ENCODE measurements at regions not wholly inside any gene's neighbourhood (a gene's known extent, or its start where the extent isn't known, plus 50 kb on each side); places are given as distances from the start of the nearest gene placed in this dataset.

DNA sequence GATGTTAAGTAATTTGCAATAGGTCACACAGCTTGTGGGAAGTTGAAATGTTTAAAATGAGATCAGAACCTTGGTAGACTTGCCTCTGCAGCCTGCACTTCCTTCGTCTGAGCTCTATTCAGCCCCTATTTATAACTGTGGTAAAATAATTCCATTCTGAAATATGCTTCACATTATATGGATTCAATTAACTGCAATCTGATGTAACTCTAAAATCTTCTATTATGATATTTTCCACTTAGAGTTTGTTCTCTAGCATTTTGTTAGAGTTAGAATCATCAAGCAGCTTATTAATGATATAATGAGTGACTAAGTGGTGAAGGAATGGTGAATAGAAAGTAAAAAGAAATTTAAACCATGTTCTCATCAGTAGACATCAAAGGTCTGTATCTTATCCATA, 139.6 kb upstream of the ARHGAP28 start:
- Mint-ChIP-seq H3K27ac (no peak overlapping the region), H3K27me3 (ENCODE audit: low read depth) (no peaks in the 10 kb centered on the region), H3K9me3 (peaks cover 4% of the 10 kb centered on the region), H3K4me3 (no peak overlapping the region), H3K4me1 (peaks cover 26% of the 10 kb centered on the region), H3K36me3 (no peaks in the 10 kb centered on the region)
- no peak for DNase-seq (ENCODE audit: low spot score)
- POLR2A ChIA-PET: no interaction called here
- no peak for ATAC-seq
- TF ChIP-seq, protein P1, sequence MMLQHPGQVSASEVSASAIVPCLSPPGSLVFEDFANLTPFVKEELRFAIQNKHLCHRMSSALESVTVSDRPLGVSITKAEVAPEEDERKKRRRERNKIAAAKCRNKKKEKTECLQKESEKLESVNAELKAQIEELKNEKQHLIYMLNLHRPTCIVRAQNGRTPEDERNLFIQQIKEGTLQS (CRISPR knock-in tag; conservative IDR thresholded peaks at IDR 0.05): no peak
- TF ChIP-seq, protein P2, sequence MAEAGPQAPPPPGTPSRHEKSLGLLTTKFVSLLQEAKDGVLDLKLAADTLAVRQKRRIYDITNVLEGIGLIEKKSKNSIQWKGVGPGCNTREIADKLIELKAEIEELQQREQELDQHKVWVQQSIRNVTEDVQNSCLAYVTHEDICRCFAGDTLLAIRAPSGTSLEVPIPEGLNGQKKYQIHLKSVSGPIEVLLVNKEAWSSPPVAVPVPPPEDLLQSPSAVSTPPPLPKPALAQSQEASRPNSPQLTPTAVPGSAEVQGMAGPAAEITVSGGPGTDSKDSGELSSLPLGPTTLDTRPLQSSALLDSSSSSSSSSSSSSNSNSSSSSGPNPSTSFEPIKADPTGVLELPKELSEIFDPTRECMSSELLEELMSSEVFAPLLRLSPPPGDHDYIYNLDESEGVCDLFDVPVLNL (CRISPR knock-in tag; IDR thresholded peaks at IDR 0.05; ENCODE audit: borderline replicate concordance, low read depth): no peak
- no peak for TF ChIP-seq ATF1 (CRISPR knock-in tag; IDR thresholded peaks at IDR 0.05)
- CTCF ChIA-PET: no interaction called here

DNA sequence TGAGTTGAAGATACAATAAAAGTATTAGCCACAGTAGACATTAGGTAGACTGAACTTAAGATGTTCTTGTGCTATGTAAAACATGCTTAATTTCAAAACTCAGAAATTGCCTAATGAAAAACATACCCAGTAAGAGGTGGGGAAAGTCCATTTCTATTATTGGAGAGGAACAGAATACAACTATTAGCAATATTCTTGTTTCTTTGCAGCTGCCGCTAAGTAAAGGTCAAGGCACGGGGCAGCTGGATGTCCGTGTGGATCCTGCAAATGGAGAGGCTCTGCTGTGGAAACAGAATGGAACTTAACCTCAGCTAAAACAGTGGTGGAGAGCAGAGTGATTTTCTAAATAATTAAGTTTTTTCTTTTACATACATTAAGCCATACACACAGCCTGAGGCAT, 139.2 kb upstream of the ARHGAP28 start:
- H3K27ac Mint-ChIP-seq: no peak overlapping the region
- no peaks in the 10 kb centered on the region for H3K36me3 Mint-ChIP-seq
- ATAC-seq (no peak), DNase-seq (ENCODE audit: low spot score) (no peak)
- POLR2A ChIA-PET: no interaction called here
- no peak for TF ChIP-seq ZNF263 (CRISPR knock-in tag; IDR thresholded peaks at IDR 0.05; ENCODE audit: low read depth)
- no peak for TF ChIP-seq SOX15 (CRISPR knock-in tag; IDR thresholded peaks at IDR 0.05)
- no peak for TF ChIP-seq MXD4 (CRISPR knock-in tag; IDR thresholded peaks at IDR 0.05; ENCODE audit: borderline replicate concordance)
- TF ChIP-seq ZNF317 (CRISPR knock-in tag; IDR thresholded peaks at IDR 0.05; ENCODE audit: borderline replicate concordance, low read depth): no peak
- no peak for TF ChIP-seq GRHL2 (CRISPR knock-in tag; IDR thresholded peaks at IDR 0.05; ENCODE audit: insufficient replicate concordance, severe bottlenecking)
- TF ChIP-seq, protein P2 (CRISPR knock-in tag; IDR thresholded peaks at IDR 0.05; ENCODE audit: borderline replicate concordance, low read depth): no peak
- TF ChIP-seq, protein P3, sequence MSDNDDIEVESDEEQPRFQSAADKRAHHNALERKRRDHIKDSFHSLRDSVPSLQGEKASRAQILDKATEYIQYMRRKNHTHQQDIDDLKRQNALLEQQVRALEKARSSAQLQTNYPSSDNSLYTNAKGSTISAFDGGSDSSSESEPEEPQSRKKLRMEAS (CRISPR knock-in tag; IDR thresholded peaks at IDR 0.05): no peak
- TF ChIP-seq, protein P4, sequence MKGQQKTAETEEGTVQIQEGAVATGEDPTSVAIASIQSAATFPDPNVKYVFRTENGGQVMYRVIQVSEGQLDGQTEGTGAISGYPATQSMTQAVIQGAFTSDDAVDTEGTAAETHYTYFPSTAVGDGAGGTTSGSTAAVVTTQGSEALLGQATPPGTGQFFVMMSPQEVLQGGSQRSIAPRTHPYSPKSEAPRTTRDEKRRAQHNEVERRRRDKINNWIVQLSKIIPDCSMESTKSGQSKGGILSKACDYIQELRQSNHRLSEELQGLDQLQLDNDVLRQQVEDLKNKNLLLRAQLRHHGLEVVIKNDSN (CRISPR knock-in tag; IDR thresholded peaks at IDR 0.05): no peak
- H3K9me3 Mint-ChIP-seq: peaks cover 4% of the 10 kb centered on the region
- H3K4me1 Mint-ChIP-seq: peaks cover 26% of the 10 kb centered on the region
- no peaks in the 10 kb centered on the region for H3K27me3 Mint-ChIP-seq (ENCODE audit: low read depth)
- no peak overlapping the region for H3K4me3 Mint-ChIP-seq
- CTCF ChIA-PET: no interaction called here

DNA sequence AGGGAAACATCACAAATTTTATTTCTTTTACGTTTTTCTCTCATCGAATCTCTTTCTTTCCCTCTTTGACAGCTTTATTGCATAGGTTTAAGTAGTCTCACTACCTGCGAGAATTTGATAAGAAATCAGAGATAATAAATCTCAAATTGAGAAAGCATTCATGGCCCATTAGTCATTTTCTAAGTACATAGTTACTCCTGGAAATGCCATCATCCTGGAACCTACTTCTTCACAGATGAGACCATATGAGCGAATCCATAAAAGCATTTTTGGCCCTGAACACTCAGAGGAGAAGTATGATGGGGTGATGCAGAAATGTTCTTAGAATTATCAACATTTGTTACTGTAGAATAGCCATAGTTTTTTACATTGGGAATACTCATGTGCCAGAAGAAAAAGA, 138.0 kb upstream of the ARHGAP28 start:
- no peak for TF ChIP-seq TEAD1 (CRISPR knock-in tag; IDR thresholded peaks at IDR 0.05)
- no peak for TF ChIP-seq FOXP1 (CRISPR knock-in tag; IDR thresholded peaks at IDR 0.05; ENCODE audit: borderline replicate concordance)
- no peak for TF ChIP-seq ZNF263 (CRISPR knock-in tag; IDR thresholded peaks at IDR 0.05; ENCODE audit: low read depth)
- TF ChIP-seq SOX15 (CRISPR knock-in tag; IDR thresholded peaks at IDR 0.05): no peak
- TF ChIP-seq, protein P5, sequence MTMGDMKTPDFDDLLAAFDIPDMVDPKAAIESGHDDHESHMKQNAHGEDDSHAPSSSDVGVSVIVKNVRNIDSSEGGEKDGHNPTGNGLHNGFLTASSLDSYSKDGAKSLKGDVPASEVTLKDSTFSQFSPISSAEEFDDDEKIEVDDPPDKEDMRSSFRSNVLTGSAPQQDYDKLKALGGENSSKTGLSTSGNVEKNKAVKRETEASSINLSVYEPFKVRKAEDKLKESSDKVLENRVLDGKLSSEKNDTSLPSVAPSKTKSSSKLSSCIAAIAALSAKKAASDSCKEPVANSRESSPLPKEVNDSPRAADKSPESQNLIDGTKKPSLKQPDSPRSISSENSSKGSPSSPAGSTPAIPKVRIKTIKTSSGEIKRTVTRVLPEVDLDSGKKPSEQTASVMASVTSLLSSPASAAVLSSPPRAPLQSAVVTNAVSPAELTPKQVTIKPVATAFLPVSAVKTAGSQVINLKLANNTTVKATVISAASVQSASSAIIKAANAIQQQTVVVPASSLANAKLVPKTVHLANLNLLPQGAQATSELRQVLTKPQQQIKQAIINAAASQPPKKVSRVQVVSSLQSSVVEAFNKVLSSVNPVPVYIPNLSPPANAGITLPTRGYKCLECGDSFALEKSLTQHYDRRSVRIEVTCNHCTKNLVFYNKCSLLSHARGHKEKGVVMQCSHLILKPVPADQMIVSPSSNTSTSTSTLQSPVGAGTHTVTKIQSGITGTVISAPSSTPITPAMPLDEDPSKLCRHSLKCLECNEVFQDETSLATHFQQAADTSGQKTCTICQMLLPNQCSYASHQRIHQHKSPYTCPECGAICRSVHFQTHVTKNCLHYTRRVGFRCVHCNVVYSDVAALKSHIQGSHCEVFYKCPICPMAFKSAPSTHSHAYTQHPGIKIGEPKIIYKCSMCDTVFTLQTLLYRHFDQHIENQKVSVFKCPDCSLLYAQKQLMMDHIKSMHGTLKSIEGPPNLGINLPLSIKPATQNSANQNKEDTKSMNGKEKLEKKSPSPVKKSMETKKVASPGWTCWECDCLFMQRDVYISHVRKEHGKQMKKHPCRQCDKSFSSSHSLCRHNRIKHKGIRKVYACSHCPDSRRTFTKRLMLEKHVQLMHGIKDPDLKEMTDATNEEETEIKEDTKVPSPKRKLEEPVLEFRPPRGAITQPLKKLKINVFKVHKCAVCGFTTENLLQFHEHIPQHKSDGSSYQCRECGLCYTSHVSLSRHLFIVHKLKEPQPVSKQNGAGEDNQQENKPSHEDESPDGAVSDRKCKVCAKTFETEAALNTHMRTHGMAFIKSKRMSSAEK (CRISPR knock-in tag; IDR thresholded peaks at IDR 0.05; ENCODE audit: borderline replicate concordance): no peak
- TF ChIP-seq CREB1 (CRISPR knock-in tag; IDR thresholded peaks at IDR 0.05): no peak
- TF ChIP-seq, protein P6, sequence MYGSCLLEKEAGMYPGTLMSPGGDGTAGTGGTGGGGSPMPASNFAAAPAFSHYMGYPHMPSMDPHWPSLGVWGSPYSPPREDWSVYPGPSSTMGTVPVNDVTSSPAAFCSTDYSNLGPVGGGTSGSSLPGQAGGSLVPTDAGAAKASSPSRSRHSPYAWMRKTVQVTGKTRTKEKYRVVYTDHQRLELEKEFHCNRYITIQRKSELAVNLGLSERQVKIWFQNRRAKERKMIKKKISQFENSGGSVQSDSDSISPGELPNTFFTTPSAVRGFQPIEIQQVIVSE (CRISPR knock-in tag; IDR thresholded peaks at IDR 0.05; ENCODE audit: borderline replicate concordance): no peak
- TF ChIP-seq SP1 (CRISPR knock-in tag; conservative IDR thresholded peaks at IDR 0.05): no peak
- TF ChIP-seq, protein P7, sequence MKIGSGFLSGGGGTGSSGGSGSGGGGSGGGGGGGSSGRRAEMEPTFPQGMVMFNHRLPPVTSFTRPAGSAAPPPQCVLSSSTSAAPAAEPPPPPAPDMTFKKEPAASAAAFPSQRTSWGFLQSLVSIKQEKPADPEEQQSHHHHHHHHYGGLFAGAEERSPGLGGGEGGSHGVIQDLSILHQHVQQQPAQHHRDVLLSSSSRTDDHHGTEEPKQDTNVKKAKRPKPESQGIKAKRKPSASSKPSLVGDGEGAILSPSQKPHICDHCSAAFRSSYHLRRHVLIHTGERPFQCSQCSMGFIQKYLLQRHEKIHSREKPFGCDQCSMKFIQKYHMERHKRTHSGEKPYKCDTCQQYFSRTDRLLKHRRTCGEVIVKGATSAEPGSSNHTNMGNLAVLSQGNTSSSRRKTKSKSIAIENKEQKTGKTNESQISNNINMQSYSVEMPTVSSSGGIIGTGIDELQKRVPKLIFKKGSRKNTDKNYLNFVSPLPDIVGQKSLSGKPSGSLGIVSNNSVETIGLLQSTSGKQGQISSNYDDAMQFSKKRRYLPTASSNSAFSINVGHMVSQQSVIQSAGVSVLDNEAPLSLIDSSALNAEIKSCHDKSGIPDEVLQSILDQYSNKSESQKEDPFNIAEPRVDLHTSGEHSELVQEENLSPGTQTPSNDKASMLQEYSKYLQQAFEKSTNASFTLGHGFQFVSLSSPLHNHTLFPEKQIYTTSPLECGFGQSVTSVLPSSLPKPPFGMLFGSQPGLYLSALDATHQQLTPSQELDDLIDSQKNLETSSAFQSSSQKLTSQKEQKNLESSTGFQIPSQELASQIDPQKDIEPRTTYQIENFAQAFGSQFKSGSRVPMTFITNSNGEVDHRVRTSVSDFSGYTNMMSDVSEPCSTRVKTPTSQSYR (CRISPR knock-in tag; IDR thresholded peaks at IDR 0.05): no peak
- TF ChIP-seq, protein P8, sequence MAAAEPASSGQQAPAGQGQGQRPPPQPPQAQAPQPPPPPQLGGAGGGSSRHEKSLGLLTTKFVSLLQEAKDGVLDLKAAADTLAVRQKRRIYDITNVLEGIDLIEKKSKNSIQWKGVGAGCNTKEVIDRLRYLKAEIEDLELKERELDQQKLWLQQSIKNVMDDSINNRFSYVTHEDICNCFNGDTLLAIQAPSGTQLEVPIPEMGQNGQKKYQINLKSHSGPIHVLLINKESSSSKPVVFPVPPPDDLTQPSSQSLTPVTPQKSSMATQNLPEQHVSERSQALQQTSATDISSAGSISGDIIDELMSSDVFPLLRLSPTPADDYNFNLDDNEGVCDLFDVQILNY (CRISPR knock-in tag; IDR thresholded peaks at IDR 0.05): no peak
- TF ChIP-seq NR1H2 (CRISPR knock-in tag; IDR thresholded peaks at IDR 0.05): no peak
- TF ChIP-seq MXD4 (CRISPR knock-in tag; IDR thresholded peaks at IDR 0.05; ENCODE audit: borderline replicate concordance): no peak
- ATAC-seq (no peak), DNase-seq (ENCODE audit: low spot score) (no peak)
- no peak overlapping the region for H3K4me3 Mint-ChIP-seq
- no peaks in the 10 kb centered on the region for H3K27me3 Mint-ChIP-seq (ENCODE audit: low read depth)
- H3K9me3 Mint-ChIP-seq: peaks cover 4% of the 10 kb centered on the region
- H3K27ac Mint-ChIP-seq: no peak overlapping the region
- CTCF ChIA-PET: no interaction called here
- no peaks in the 10 kb centered on the region for H3K36me3 Mint-ChIP-seq
- peaks cover 29% of the 10 kb centered on the region for H3K4me1 Mint-ChIP-seq
- POLR2A ChIA-PET: no interaction called here
